A549 (cell line): ENCODE measurements at regions not wholly inside any gene's neighbourhood (a gene's known extent, or its start where the extent isn't known, plus 50 kb on each side); places are given as distances from the start of the nearest gene placed in this dataset.

Experiments
- ATAC-seq, 2 experiments: fragments of 200-7000 bp in 1 of 2; fragments of >200 bp in 1 of 2; cut with Nextera tagmentation in 1 of 2; cut with Tn5 transposase in 1 of 2; 3 replicates each; pipeline versions ENCODE4 v1.8.0 to v1.9.1; 2018 to 2020; ENCODE audit warnings: mild to moderate bottlenecking in 1 of 2, moderate library complexity in 1 of 2
- CTCF ChIA-PET: fragments of 300-600 bp; sonication (Branson Sonifier 250); formaldehyde crosslinking; extraction: SDS; loops from one replicate; lab custom pipeline; 2021; ENCODE audit warnings: antibody characterized with exemption, inconsistent platforms; lab: Yijun Ruan, JAX
- POLR2A ChIA-PET: fragments of 350-600 bp; formaldehyde crosslinking; extraction: SDS; loops from one replicate; lab custom pipeline; 2021; ENCODE audit warnings: antibody characterized with exemption, inconsistent platforms; lab: Yijun Ruan, JAX
- DNase-seq, 2 experiments: peaks; one replicate each; pipeline versions ENCODE4 v3.0.0 to v3.0.0-alpha.2; 2011 to 2016; ENCODE audit warnings: low read depth in 1 of 2, low spot score in 1 of 2
- FAIRE-seq: peaks from 2 replicates; lab custom pipeline; 2011; peaks lifted over from hg19 to GRCh38; lab: Jason Lieb, UNC
- H3K27ac ChIP-seq, 2 experiments: fragments of >200 bp; sonication (Bioruptor Twin); formaldehyde crosslinking; 3 replicates each; pipeline ENCODE4 v1.5.1; 2016 to 2017
- H3K4me1 ChIP-seq: fragments of >200 bp; sonication (Bioruptor Twin); formaldehyde crosslinking; 3 replicates; pipeline ENCODE4 v1.6.1; 2016
- H3K4me2 ChIP-seq: fragments of >200 bp; sonication (Bioruptor Twin); formaldehyde crosslinking; 3 replicates; pipeline ENCODE4 v1.6.1; 2016
- H3K4me3 ChIP-seq: fragments of >200 bp; sonication (Bioruptor Twin); formaldehyde crosslinking; 3 replicates; pipeline ENCODE4 v1.5.1; 2016
- H3K9me3 ChIP-seq: fragments of >200 bp; sonication (Bioruptor Twin); formaldehyde crosslinking; 3 replicates; pipeline ENCODE4 v1.6.1; 2016
- BHLHE40 ChIP-seq: IDR thresholded peaks from 2 replicates; pipeline ENCODE4 v1.6.1; 2012; ENCODE audit warnings: low read depth, low read length, inconsistent platforms
- CHD2 ChIP-seq: fragments of 150-350 bp; IDR thresholded peaks from 2 replicates; pipeline ENCODE4 v1.6.1; 2014; ENCODE audit warnings: low read length; ENCODE audit not compliant: partially characterized antibody
- CHD4 ChIP-seq: fragments of 200-600 bp; sonication (generic); IDR thresholded peaks from 2 replicates; pipeline ENCODE4 v1.6.1; 2016; ENCODE audit warnings: antibody characterized with exemption, mild to moderate bottlenecking, borderline replicate concordance
- EHMT2 ChIP-seq: fragments of 200-600 bp; sonication (generic); IDR thresholded peaks from 2 replicates; pipeline ENCODE4 v1.6.1; 2016; ENCODE audit warnings: antibody characterized with exemption, low read depth, mild to moderate bottlenecking, moderate library complexity
- EP300 ChIP-seq, 2 experiments: fragments of >200 bp; sonication (Bioruptor Twin); formaldehyde crosslinking; IDR thresholded peaks; 2 replicates in 1 of 2; 3 replicates in 1 of 2; pipeline ENCODE4 v1.6.1; 2016 to 2017
- ESRRA ChIP-seq: fragments of 150-350 bp; IDR thresholded peaks from 2 replicates; pipeline ENCODE4 v1.6.1; 2014; ENCODE audit warnings: mild to moderate bottlenecking, low read length, borderline replicate concordance
- FOSB ChIP-seq: fragments of 250-450 bp; sonication (Bioruptor Pico); IDR thresholded peaks from 2 replicates; pipeline ENCODE4 v1.5.0; 2020; ENCODE audit warnings: mild to moderate bottlenecking, moderate library complexity
- FOXS1 ChIP-seq: fragments of 250-450 bp; sonication (Bioruptor Pico); IDR thresholded peaks from 2 replicates; pipeline ENCODE4 v1.5.0; 2020; ENCODE audit warnings: mild to moderate bottlenecking, moderate library complexity
- HEYL ChIP-seq: fragments of 250-450 bp; sonication (Bioruptor Pico); IDR thresholded peaks from 2 replicates; pipeline ENCODE4 v1.8.0; 2021; ENCODE audit warnings: mild to moderate bottlenecking, moderate library complexity
- HOXB13 ChIP-seq: fragments of 250-450 bp; sonication (Bioruptor Pico); IDR thresholded peaks from 2 replicates; pipeline ENCODE4 v1.5.0; 2020; ENCODE audit warnings: low read depth, mild to moderate bottlenecking, moderate library complexity
- JUNB ChIP-seq: fragments of >200 bp; sonication (Bioruptor Twin); formaldehyde crosslinking; IDR thresholded peaks from 2 replicates; pipeline ENCODE4 v1.6.1; 2016
- KDM1A ChIP-seq: fragments of 200-600 bp; sonication (generic); IDR thresholded peaks from 2 replicates; pipeline ENCODE4 v1.6.1; 2016; ENCODE audit warnings: low read depth, mild to moderate bottlenecking
- MAFK ChIP-seq: fragments of 450-650 bp; IDR thresholded peaks from 2 replicates; pipeline ENCODE4 v1.6.1; 2014; ENCODE audit not compliant: partially characterized antibody
- MAZ ChIP-seq: fragments of 150-350 bp; IDR thresholded peaks from 2 replicates; pipeline ENCODE4 v1.6.1; 2014; ENCODE audit warnings: antibody characterized with exemption, low read depth, low read length, borderline replicate concordance
- MYC ChIP-seq: IDR thresholded peaks from 2 replicates; pipeline ENCODE4 v1.6.1; 2012; ENCODE audit warnings: mild to moderate bottlenecking, inconsistent platforms, low read length, improper control_type of control experiment, borderline replicate concordance
- PHF8 ChIP-seq: fragments of 200-600 bp; sonication (generic); IDR thresholded peaks from 2 replicates; pipeline ENCODE4 v1.6.1; 2016; ENCODE audit warnings: low read depth, mild to moderate bottlenecking, antibody characterized with exemption, moderate library complexity, borderline replicate concordance
- RCOR1 ChIP-seq: fragments of 150-350 bp; IDR thresholded peaks from 2 replicates; pipeline ENCODE4 v1.6.1; 2014; ENCODE audit warnings: antibody characterized with exemption, low read length, low read depth
- RFX5 ChIP-seq: fragments of 450-650 bp; IDR thresholded peaks from 2 replicates; pipeline ENCODE4 v1.7.1; 2014; ENCODE audit warnings: antibody characterized with exemption, mild to moderate bottlenecking, moderate library complexity
- RNF2 ChIP-seq: fragments of 200-600 bp; sonication (generic); IDR thresholded peaks from 2 replicates; pipeline ENCODE4 v1.6.1; 2016; ENCODE audit warnings: low read depth, mild to moderate bottlenecking, antibody characterized with exemption, moderate library complexity, borderline replicate concordance
- SREBF2 ChIP-seq: fragments of 450-650 bp; IDR thresholded peaks from 2 replicates; pipeline ENCODE4 v1.6.1; 2014; ENCODE audit warnings: mild to moderate bottlenecking, moderate library complexity
- TFCP2L1 ChIP-seq: fragments of 250-450 bp; sonication (Bioruptor Pico); IDR thresholded peaks from 2 replicates; pipeline ENCODE4 v1.5.0; 2021; ENCODE audit warnings: mild to moderate bottlenecking
- ZC3H11A ChIP-seq: fragments of 450-650 bp; IDR thresholded peaks from 2 replicates; pipeline ENCODE4 v1.6.1; 2014; ENCODE audit warnings: antibody characterized with exemption, mild to moderate bottlenecking
- ZFP36 ChIP-seq: fragments of 450-650 bp; IDR thresholded peaks from 2 replicates; pipeline ENCODE4 v1.6.1; 2014; ENCODE audit warnings: borderline replicate concordance; ENCODE audit not compliant: partially characterized antibody
- ZSCAN20 ChIP-seq: fragments of 250-450 bp; sonication (Bioruptor Pico); IDR thresholded peaks from 2 replicates; pipeline ENCODE4 v1.8.0; 2022; ENCODE audit warnings: mild to moderate bottlenecking, moderate library complexity
- WGBS: methylation state at CpG from one replicate; pipeline ENCODE4 v1.1.6; 2017; ENCODE audit errors: missing lambda C conversion rate; 5-methylcytosine and 5-hydroxymethylcytosine counted together
- TF ChIP-seq, protein P1 (sequence below): fragments of 150-350 bp; IDR thresholded peaks from 2 replicates; pipeline ENCODE4 v1.6.1; 2014; ENCODE audit warnings: low read depth, mild to moderate bottlenecking, low read length
- TF ChIP-seq, protein P2 (sequence below): IDR thresholded peaks from 2 replicates; pipeline ENCODE4 v1.6.1; 2012
- TF ChIP-seq, protein P3 (sequence below): fragments of 450-650 bp; IDR thresholded peaks from 2 replicates; pipeline ENCODE4 v1.6.1; 2014; ENCODE audit warnings: antibody characterized with exemption
- TF ChIP-seq, protein P4 (sequence below): fragments of >200 bp; sonication (Bioruptor Twin); formaldehyde crosslinking; IDR thresholded peaks from 3 replicates; pipeline ENCODE4 v1.6.1; 2016
- TF ChIP-seq, protein P5 (sequence below): fragments of >200 bp; sonication (Bioruptor Twin); formaldehyde crosslinking; IDR thresholded peaks from 2 replicates; pipeline ENCODE4 v1.6.1; 2016
- TF ChIP-seq, protein P6 (sequence below): fragments of 250-450 bp; sonication (Bioruptor Pico); IDR thresholded peaks from 2 replicates; pipeline ENCODE4 v1.5.0; 2020; ENCODE audit warnings: low read depth, mild to moderate bottlenecking, moderate library complexity

DNA sequence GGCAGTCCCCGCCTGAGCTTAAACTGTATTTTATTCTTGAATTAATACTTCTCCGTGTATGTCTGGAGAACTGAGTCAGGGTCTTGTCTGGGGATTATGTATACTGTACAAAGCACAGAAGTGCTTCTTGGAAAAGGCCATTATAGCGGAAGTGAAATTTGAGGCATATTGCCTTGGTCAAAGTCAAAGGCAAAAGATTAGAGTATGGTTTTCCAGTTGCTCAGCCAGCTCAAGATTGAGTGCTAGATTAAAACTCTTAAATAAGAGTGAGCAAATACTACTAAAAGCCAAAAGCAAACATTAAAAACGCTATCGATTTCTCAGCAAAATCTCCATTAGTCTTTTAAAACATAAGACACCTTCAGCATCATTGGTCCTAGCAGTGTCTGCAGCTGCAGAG, 207.7 kb upstream of the MAN1A1 start:
- FAIRE-seq (no peak), DNase-seq (no peak), ATAC-seq (no peak)
- H3K27ac ChIP-seq: no peak overlapping the region
- no peaks in the 10 kb centered on the region for H3K4me1 ChIP-seq
- no peak for TF ChIP-seq HOXB13
- TF ChIP-seq PHF8: no peak
- TF ChIP-seq JUNB: no peak
- no peak for TF ChIP-seq ZFP36
- TF ChIP-seq, protein P1, sequence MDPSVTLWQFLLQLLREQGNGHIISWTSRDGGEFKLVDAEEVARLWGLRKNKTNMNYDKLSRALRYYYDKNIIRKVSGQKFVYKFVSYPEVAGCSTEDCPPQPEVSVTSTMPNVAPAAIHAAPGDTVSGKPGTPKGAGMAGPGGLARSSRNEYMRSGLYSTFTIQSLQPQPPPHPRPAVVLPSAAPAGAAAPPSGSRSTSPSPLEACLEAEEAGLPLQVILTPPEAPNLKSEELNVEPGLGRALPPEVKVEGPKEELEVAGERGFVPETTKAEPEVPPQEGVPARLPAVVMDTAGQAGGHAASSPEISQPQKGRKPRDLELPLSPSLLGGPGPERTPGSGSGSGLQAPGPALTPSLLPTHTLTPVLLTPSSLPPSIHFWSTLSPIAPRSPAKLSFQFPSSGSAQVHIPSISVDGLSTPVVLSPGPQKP: no peak
- TF ChIP-seq FOSB: no peak
- no peak for TF ChIP-seq RCOR1
- no peak for TF ChIP-seq ESRRA
- no peak for TF ChIP-seq RFX5
- no peak for TF ChIP-seq KDM1A
- TF ChIP-seq ZC3H11A: no peak
- TF ChIP-seq FOXS1 (CRISPR knock-in tag): no peak
- TF ChIP-seq, protein P2, sequence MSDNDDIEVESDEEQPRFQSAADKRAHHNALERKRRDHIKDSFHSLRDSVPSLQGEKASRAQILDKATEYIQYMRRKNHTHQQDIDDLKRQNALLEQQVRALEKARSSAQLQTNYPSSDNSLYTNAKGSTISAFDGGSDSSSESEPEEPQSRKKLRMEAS: no peak
- no peak for TF ChIP-seq MAFK
- no peak overlapping the region for H3K4me2 ChIP-seq
- 44% methylated on average over 5 of the region's 5 CpGs for WGBS
- no peaks in the 10 kb centered on the region for H3K9me3 ChIP-seq
- ChIA-PET POLR2A (no interaction called here), CTCF (no interaction called here)
- H3K4me3 ChIP-seq: no peak overlapping the region

DNA sequence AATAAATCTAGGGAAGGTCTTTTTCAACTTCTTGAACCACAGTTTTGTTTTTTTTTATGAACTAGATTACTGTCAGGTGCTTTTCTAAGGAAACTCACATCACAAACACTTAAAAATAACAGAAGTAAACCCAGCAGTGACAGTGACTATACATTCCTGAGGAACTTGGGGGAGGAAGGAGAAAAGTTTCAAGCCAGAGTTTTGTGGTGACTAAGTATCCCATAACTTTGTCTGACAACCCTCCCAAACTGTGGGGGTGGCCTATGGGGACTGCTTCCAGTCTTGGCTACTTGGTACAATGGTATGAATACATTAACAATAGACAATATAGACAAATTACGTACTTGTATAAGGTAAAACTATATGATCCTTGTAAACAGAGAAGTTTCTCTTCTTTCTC, 202.5 kb upstream of the MAN1A1 start:
- FAIRE-seq (no peak), DNase-seq (no peak), ATAC-seq (no peak)
- Histone ChIP-seq H3K27ac (no peak overlapping the region), H3K4me2 (no peak overlapping the region), H3K4me1 (no peaks in the 10 kb centered on the region), H3K4me3 (no peak overlapping the region), H3K9me3 (no peaks in the 10 kb centered on the region)
- TF ChIP-seq BHLHE40: no peak
- no peak for TF ChIP-seq TFCP2L1
- TF ChIP-seq HEYL (CRISPR knock-in tag): no peak
- no peak for TF ChIP-seq CHD2
- TF ChIP-seq ZFP36: no peak
- TF ChIP-seq, protein P3, sequence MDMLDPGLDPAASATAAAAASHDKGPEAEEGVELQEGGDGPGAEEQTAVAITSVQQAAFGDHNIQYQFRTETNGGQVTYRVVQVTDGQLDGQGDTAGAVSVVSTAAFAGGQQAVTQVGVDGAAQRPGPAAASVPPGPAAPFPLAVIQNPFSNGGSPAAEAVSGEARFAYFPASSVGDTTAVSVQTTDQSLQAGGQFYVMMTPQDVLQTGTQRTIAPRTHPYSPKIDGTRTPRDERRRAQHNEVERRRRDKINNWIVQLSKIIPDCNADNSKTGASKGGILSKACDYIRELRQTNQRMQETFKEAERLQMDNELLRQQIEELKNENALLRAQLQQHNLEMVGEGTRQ: no peak
- TF ChIP-seq MAFK: no peak
- TF ChIP-seq EP300 (IDR thresholded peaks at IDR 0.05): no peak
- TF ChIP-seq, protein P4, sequence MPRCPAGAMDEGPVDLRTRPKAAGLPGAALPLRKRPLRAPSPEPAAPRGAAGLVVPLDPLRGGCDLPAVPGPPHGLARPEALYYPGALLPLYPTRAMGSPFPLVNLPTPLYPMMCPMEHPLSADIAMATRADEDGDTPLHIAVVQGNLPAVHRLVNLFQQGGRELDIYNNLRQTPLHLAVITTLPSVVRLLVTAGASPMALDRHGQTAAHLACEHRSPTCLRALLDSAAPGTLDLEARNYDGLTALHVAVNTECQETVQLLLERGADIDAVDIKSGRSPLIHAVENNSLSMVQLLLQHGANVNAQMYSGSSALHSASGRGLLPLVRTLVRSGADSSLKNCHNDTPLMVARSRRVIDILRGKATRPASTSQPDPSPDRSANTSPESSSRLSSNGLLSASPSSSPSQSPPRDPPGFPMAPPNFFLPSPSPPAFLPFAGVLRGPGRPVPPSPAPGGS: no peak
- TF ChIP-seq FOXS1 (CRISPR knock-in tag): no peak
- TF ChIP-seq MYC: no peak
- ChIA-PET POLR2A (no interaction called here), CTCF (no interaction called here)
- WGBS: 20% methylated on average over 1 of the region's 1 CpG

DNA sequence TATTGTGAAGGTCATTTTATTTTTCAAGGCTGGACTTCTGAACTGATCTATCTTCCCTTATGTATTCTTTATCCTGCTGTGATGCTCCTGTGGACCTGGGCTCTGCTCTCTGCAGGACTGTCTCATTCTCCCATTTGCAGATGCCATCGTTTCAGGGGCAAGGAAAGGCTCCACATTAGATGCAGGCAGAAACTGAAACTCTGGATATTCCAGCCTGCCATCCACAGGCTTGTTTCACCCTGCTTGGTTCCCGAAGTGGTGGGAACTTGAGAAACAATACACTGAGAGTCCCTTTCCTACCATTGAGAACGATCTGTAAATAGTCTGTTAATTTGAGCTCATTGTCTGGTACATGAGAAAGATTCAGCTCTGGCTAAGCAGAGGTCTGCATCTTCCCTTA, 197.5 kb upstream of the MAN1A1 start:
- ATAC-seq: no peak
- no peak overlapping the region for H3K4me3 ChIP-seq
- no peak overlapping the region for H3K27ac ChIP-seq
- no peak for DNase-seq
- H3K4me1 ChIP-seq: no peaks in the 10 kb centered on the region
- 2% methylated on average over 3 of the region's 3 CpGs for WGBS
- FAIRE-seq: no peak
- ChIA-PET CTCF (no interaction called here), POLR2A (no interaction called here)
- H3K9me3 ChIP-seq: no peaks in the 10 kb centered on the region
- H3K4me2 ChIP-seq: no peak overlapping the region
- TF ChIP-seq RNF2: no peak
- no peak for TF ChIP-seq ZSCAN20 (CRISPR knock-in tag)
- TF ChIP-seq, protein P1: no peak
- no peak for TF ChIP-seq SREBF2
- TF ChIP-seq ZC3H11A: no peak
- no peak for TF ChIP-seq RFX5
- no peak for TF ChIP-seq EHMT2
- TF ChIP-seq HOXB13: no peak
- no peak for TF ChIP-seq MAZ
- no peak for TF ChIP-seq MAFK
- TF ChIP-seq CHD4: no peak
- no peak for TF ChIP-seq JUNB
- TF ChIP-seq, protein P5, sequence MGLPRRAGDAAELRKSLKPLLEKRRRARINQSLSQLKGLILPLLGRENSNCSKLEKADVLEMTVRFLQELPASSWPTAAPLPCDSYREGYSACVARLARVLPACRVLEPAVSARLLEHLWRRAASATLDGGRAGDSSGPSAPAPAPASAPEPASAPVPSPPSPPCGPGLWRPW: no peak
- TF ChIP-seq, protein P6, sequence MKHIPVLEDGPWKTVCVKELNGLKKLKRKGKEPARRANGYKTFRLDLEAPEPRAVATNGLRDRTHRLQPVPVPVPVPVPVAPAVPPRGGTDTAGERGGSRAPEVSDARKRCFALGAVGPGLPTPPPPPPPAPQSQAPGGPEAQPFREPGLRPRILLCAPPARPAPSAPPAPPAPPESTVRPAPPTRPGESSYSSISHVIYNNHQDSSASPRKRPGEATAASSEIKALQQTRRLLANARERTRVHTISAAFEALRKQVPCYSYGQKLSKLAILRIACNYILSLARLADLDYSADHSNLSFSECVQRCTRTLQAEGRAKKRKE: no peak
